Superior temporal gyrus (tissue), 1 donor: ENCODE measurements at regions not wholly inside any gene's neighbourhood (a gene's known extent, or its start where the extent isn't known, plus 50 kb on each side); places are given as distances from the start of the nearest gene placed in this dataset.
"Not testable (repeated sequence)": the region's sequence is repeated elsewhere in the genome, so short reads cannot be mapped to it uniquely, and the experiment has no call there.

Experiments used
- DNase-seq: peaks from one replicate; pipeline ENCODE4 v3.0.0-alpha.2; 2016; ENCODE audit errors: extremely low spot score

- DNase-seq = no peak
Observed at GRCh38 chr6:167392631-167393316, 67.9 kb downstream of the TTLL2 start.

GRCh38 chr6:167393731-167394130 is 68.8 kb downstream of the TTLL2 start:
- no peak for DNase-seq

- no peak for DNase-seq
Observed at GRCh38 chr6:167394339-167394738, 69.5 kb downstream of the TTLL2 start.

- no peak for DNase-seq
Observed at GRCh38 chr6:167394820-167395219, 69.9 kb downstream of the TTLL2 start.

GRCh38 chr6:167396068-167396658 is 71.3 kb downstream of the TTLL2 start:
- DNase-seq = no peak

GRCh38 chr6:167396659-167397490 is 72.0 kb downstream of the TTLL2 start:
- no peak for DNase-seq

- DNase-seq = no peak
Observed at GRCh38 chr6:167397712-167398111, 72.8 kb downstream of the TTLL2 start.

GRCh38 chr6:167398214-167399050 is 73.5 kb downstream of the TTLL2 start:
- DNase-seq = no peak

GRCh38 chr6:167399051-167399387 is 74.1 kb downstream of the TTLL2 start:
- DNase-seq = no peak

- DNase-seq = no peak
Observed at GRCh38 chr6:167399599-167399998, 74.7 kb downstream of the TTLL2 start.

GRCh38 chr6:167400482-167401138 is 75.7 kb downstream of the TTLL2 start:
- DNase-seq = no peak

GRCh38 chr6:167401525-167402194 is 76.8 kb downstream of the TTLL2 start:
- DNase-seq = no peak

GRCh38 chr6:167402195-167402686 is 77.4 kb downstream of the TTLL2 start:
- no peak for DNase-seq

- no peak for DNase-seq
Observed at GRCh38 chr6:167403427-167403826, 78.5 kb downstream of the TTLL2 start.

- no peak for DNase-seq
Observed at GRCh38 chr6:167404385-167405049, 79.6 kb downstream of the TTLL2 start.

- DNase-seq = no peak
Observed at GRCh38 chr6:167405778-167406532, 81.1 kb downstream of the TTLL2 start.

GRCh38 chr6:167406533-167407238 is 81.8 kb downstream of the TTLL2 start:
- not testable (repeated sequence) for DNase-seq

- DNase-seq = no peak
Observed at GRCh38 chr6:167407239-167408064, 82.6 kb downstream of the TTLL2 start.
